ENCODE measurements at regions not wholly inside any gene's neighbourhood (a gene's known extent, or its start where the extent isn't known, plus 50 kb on each side); places are given as distances from the start of the nearest gene placed in this dataset.

GRCh38 chr17:33745047-33745760, 452.1 kb upstream of the ASIC2 start:
- no peak for TF ChIP-seq CTCF (IDR thresholded peaks at IDR 0.05; ENCODE audit: unreplicated experiment)
- no peak overlapping the region for H3K27ac Mint-ChIP-seq (ENCODE audit: low read depth, unreplicated experiment)
- BruUV-seq (replicated peaks) = no TSS peak
- intact Hi-C loops (cut with micrococcal nuclease) = no loop called here
- ChIA-PET CTCF (interaction anchor here (0.5 to 1.7 kb wide), 3 partner anchors 11 to 962 kb away, joined by 4 to 7 read pairs (median 5); no protein-coding TSS in a partner anchor), POLR2A (interaction anchor here (0.6 kb wide), 1 partner anchor 310 kb away, joined by 3 read pairs; no protein-coding TSS in a partner anchor)
- DNase-seq (ENCODE audit: unreplicated experiment) = no peak
- H3K27me3 Mint-ChIP-seq (ENCODE audit: insufficient read depth, unreplicated experiment) = no peaks in the 10 kb centered on the region
- no peak overlapping the region for H3K4me3 Mint-ChIP-seq (ENCODE audit: unreplicated experiment)
- peaks cover 10% of the 10 kb centered on the region for H3K9me3 Mint-ChIP-seq (ENCODE audit: unreplicated experiment)
- no peaks in the 10 kb centered on the region for H3K36me3 Mint-ChIP-seq (ENCODE audit: insufficient read depth, unreplicated experiment)
- H3K4me1 Mint-ChIP-seq (ENCODE audit: insufficient read depth, unreplicated experiment) = no peaks in the 10 kb centered on the region

- no peak overlapping the region for H3K4me3 Mint-ChIP-seq (ENCODE audit: unreplicated experiment)
- CTCF ChIA-PET = interaction anchor here (0.7 to 5.5 kb wide), 8 partner anchors 13 to 1287 kb away, joined by 3 to 26 read pairs (median 4); no protein-coding TSS in a partner anchor
- no peaks in the 10 kb centered on the region for H3K4me1 Mint-ChIP-seq (ENCODE audit: insufficient read depth, unreplicated experiment)
- intact Hi-C loops (cut with micrococcal nuclease) = no loop called here
- POLR2A ChIA-PET = no interaction called here
- DNase-seq (ENCODE audit: unreplicated experiment) = no peak
- H3K27ac Mint-ChIP-seq (ENCODE audit: low read depth, unreplicated experiment) = no peak overlapping the region
- H3K36me3 Mint-ChIP-seq (ENCODE audit: insufficient read depth, unreplicated experiment) = peaks cover 7% of the 10 kb centered on the region
- H3K27me3 Mint-ChIP-seq (ENCODE audit: insufficient read depth, unreplicated experiment) = no peaks in the 10 kb centered on the region
- no TSS peak for BruUV-seq (replicated peaks)
- H3K9me3 Mint-ChIP-seq (ENCODE audit: unreplicated experiment) = no peaks in the 10 kb centered on the region
- no peak for TF ChIP-seq CTCF (IDR thresholded peaks at IDR 0.05; ENCODE audit: unreplicated experiment)
Observed at GRCh38 chr17:33749171-33749570, 456.1 kb upstream of the ASIC2 start.

GRCh38 chr17:33750943-33751701, 458.0 kb upstream of the ASIC2 start:
- CTCF ChIA-PET = interaction anchor here (0.6 to 5.5 kb wide), 43 partner anchors 10 to 1432 kb away, joined by 3 to 26 read pairs (median 4); no protein-coding TSS in a partner anchor
- no TSS peak for BruUV-seq (replicated peaks)
- peak; percentile 95 for TF ChIP-seq CTCF (IDR thresholded peaks at IDR 0.05; ENCODE audit: unreplicated experiment)
- Mint-ChIP-seq H3K4me3 (ENCODE audit: unreplicated experiment) (peak overlapping the region; percentile 47), H3K27me3 (ENCODE audit: insufficient read depth, unreplicated experiment) (no peaks in the 10 kb centered on the region), H3K27ac (ENCODE audit: low read depth, unreplicated experiment) (no peak overlapping the region), H3K36me3 (ENCODE audit: insufficient read depth, unreplicated experiment) (peaks cover 7% of the 10 kb centered on the region), H3K9me3 (ENCODE audit: unreplicated experiment) (peaks cover 6% of the 10 kb centered on the region), H3K4me1 (ENCODE audit: insufficient read depth, unreplicated experiment) (no peaks in the 10 kb centered on the region)
- DNase-seq (ENCODE audit: unreplicated experiment) = peak; percentile 52
- intact Hi-C loops (cut with micrococcal nuclease) = loop anchor here (1.0 to 10.0 kb wide), 6 partner anchors 76 to 1496 kb away; partner anchors contain the start of gene MYO1D
- POLR2A ChIA-PET = interaction anchor here (0.6 kb wide), 1 partner anchor 1336 kb away, joined by 3 read pairs; no protein-coding TSS in a partner anchor

GRCh38 chr17:33751702-33752065, 458.6 kb upstream of the ASIC2 start:
- no peak for TF ChIP-seq CTCF (IDR thresholded peaks at IDR 0.05; ENCODE audit: unreplicated experiment)
- intact Hi-C loops (cut with micrococcal nuclease) = loop anchor here (1.0 to 10.0 kb wide), 6 partner anchors 77 to 1497 kb away; partner anchors contain the start of gene MYO1D
- no peak for DNase-seq (ENCODE audit: unreplicated experiment)
- peak overlapping the region; percentile 47 for H3K4me3 Mint-ChIP-seq (ENCODE audit: unreplicated experiment)
- POLR2A ChIA-PET = no interaction called here
- H3K4me1 Mint-ChIP-seq (ENCODE audit: insufficient read depth, unreplicated experiment) = no peaks in the 10 kb centered on the region
- CTCF ChIA-PET = interaction anchor here (0.6 to 5.5 kb wide), 16 partner anchors 13 to 1289 kb away, joined by 3 to 26 read pairs (median 6); no protein-coding TSS in a partner anchor
- BruUV-seq (replicated peaks) = no TSS peak
- H3K36me3 Mint-ChIP-seq (ENCODE audit: insufficient read depth, unreplicated experiment) = peaks cover 7% of the 10 kb centered on the region
- H3K27ac Mint-ChIP-seq (ENCODE audit: low read depth, unreplicated experiment) = no peak overlapping the region
- no peaks in the 10 kb centered on the region for H3K27me3 Mint-ChIP-seq (ENCODE audit: insufficient read depth, unreplicated experiment)
- peaks cover 6% of the 10 kb centered on the region for H3K9me3 Mint-ChIP-seq (ENCODE audit: unreplicated experiment)

Data from MCF 10A (cell line).